Prostate gland (tissue), 2 donors: ENCODE measurements at regions not wholly inside any gene's neighbourhood (a gene's known extent, or its start where the extent isn't known, plus 50 kb on each side); places are given as distances from the start of the nearest gene placed in this dataset.

Source experiments
- POLR2A ChIP-seq: fragments of 450-650 bp; IDR thresholded peaks from one replicate; pipeline ENCODE4 v1.6.1; 2016; ENCODE audit warnings: antibody characterized with exemption, mild to moderate bottlenecking
- POLR2AphosphoS5 ChIP-seq: sonication (generic); formaldehyde crosslinking; IDR thresholded peaks from one replicate; pipeline ENCODE4 v1.6.1; 2017; ENCODE audit warnings: antibody characterized with exemption
- TF ChIP-seq, protein P1 (sequence below), 4 experiments: fragments of 200-600 bp in 2 of 4; fragments of 450-650 bp in 2 of 4; sonication (generic) in 2 of 4; IDR thresholded peaks; 1 replicate in 3 of 4; 2 replicates in 1 of 4; pipeline ENCODE4 v1.5.1; 2016 to 2019; ENCODE audit warnings: antibody characterized with exemption in 4 of 4, mild to moderate bottlenecking in 2 of 4, moderate library complexity in 2 of 4

DNA sequence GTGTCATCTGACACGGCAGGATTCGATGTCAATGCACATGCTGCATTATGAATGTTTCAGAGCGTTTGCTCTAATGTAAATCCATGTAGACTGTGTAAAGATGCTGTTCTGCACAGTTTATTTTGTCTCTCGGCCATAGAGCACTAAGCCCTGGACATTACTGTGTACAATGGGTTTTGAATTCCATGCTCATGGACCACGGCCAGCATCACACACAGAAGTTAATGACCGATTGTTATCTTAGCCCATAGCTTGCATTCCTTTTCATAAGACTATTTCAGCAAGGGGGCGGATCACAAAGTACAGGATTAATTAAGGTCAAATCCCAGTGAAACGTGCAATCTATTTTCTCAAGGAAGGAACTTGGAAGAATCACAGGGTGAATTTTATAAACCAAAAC is 286.1 kb upstream of the TENM3 start:
- TF ChIP-seq POLR2AphosphoS5, result peak; percentile 93
- TF ChIP-seq, protein P1, sequence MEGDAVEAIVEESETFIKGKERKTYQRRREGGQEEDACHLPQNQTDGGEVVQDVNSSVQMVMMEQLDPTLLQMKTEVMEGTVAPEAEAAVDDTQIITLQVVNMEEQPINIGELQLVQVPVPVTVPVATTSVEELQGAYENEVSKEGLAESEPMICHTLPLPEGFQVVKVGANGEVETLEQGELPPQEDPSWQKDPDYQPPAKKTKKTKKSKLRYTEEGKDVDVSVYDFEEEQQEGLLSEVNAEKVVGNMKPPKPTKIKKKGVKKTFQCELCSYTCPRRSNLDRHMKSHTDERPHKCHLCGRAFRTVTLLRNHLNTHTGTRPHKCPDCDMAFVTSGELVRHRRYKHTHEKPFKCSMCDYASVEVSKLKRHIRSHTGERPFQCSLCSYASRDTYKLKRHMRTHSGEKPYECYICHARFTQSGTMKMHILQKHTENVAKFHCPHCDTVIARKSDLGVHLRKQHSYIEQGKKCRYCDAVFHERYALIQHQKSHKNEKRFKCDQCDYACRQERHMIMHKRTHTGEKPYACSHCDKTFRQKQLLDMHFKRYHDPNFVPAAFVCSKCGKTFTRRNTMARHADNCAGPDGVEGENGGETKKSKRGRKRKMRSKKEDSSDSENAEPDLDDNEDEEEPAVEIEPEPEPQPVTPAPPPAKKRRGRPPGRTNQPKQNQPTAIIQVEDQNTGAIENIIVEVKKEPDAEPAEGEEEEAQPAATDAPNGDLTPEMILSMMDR (IDR thresholded peaks at IDR 0.05), result no peak
- TF ChIP-seq POLR2A, result no peak
